Activated naive CD4-positive, alpha-beta T cell (primary cell): ENCODE measurements at regions not wholly inside any gene's neighbourhood (a gene's known extent, or its start where the extent isn't known, plus 50 kb on each side); places are given as distances from the start of the nearest gene placed in this dataset.
"Not testable (repeated sequence)": the region's sequence is repeated elsewhere in the genome, so short reads cannot be mapped to it uniquely, and the experiment has no call there.

Source experiments
- DNase-seq, 4 experiments: peaks; one replicate each; lab custom pipeline; 2025; lab: John Stamatoyannopoulos, UW

DNA sequence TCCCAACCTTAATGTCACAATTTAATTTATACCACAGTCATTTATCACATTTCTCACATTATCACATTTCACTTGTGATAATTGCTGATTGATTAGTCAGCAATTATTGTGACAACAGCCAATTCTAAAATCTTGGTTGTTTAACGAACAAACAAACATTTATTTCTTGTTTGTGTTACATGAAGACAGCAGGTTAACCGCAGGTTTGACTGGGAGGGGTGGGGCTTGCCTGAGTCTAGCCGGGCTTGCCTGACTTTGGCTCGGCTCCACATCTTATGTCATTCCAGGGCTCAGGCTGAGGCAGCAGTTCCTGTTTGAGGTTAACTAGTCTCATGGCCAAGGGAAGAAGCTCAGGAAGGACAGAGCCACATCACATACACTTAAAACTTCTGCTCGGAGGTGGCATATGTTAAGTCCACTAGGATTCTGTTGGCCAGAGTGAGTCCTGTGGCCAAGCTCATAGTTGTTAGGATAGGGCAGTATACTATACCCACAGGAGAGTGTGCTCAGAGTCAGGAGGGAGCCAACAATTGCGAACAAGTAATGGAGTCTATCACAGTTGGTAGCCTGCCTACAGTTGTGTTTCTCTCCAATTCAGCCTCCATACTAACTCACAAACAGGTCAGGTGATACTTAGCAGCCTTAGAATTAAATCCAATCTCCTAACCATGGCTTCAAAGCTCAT lies 90.0 kb upstream of the IFNGR1 start:
- no peak for DNase-seq

DNA sequence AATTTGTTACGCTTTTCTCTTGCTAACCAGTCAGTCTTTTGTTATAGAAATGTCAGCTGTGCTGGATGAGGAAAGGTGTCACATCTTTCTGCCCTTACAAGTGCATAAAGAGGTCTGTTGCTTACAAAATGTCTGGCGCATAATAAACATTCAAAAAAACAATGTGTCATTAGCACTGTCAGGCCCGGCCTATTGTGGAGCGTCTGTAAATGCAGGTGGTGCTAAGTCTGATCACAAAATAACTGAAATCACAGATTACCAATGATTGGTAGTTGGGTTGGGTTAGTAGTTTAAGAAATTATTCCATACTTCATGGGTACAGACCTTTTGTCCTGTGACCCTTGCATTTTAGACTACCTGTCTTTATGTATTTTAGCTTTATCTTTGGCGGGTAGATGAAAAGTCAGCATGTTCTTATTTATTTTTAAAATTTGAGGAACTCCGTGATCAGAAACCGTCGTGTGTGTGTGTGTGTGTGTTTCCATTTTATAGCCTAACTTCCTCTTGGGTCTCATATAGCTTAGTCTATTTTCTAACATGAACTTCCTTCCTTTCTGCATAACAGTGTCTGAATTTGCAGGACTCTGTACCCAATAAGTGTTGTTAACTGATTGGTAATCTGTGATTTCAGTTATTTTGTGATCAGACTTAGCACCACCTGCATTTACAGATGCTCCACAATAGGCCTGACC lies 88.1 kb upstream of the IFNGR1 start:
- no peak for DNase-seq

DNA sequence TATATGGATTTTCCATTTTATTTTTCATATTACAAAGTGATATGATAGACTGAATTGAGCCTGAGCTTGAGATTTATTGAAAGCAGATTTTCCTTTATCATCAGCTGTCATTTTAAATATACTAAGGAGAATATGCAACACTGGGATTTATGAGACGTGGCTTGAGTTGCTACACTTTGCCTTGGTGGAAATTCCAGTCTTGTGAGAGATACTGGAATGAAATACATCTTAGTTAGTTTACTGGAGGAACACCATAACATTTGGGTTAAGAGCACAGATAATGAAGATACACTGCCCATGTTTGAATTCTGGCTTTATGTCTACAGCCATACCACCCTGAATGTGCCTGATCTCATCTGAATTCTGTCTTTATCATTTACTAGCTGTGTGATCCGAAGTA lies 86.5 kb upstream of the IFNGR1 start:
- DNase-seq, result no peak

DNA sequence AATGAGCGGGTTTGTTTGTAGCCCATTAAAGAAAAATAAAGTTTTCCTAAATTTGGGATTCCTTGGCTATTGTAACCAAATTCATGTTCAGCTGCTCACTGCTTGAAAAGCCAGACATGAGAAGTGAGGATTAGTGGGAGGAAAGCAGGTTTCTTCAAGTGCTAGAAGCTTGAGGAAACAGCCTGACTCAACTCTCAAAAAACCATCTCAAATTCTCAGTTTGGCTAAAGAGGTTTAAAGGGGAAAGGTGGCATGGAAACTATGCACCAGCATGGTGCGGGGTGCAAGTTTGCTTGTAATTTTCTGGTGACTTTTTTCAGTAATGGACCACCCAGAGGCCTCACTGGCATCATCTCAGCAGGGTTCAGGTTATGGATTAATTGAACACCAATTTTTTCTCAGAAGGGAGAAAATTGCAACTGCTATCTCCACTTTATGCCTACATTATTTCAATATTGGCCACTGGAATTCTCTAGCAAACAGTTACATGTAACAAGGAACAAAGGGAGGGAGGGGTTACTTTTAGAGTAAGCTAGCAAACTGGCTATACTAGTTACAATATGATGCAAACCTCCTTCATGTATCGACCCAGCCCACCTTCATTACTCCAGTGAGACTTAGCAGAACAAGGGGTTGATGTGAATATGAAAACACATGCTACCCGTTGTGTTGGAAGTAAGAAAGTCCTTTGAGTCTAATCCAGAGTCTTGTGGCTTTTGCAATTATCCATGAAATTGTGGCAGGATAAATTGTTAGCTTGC lies 85.0 kb upstream of the IFNGR1 start:
- no peak for DNase-seq

DNA sequence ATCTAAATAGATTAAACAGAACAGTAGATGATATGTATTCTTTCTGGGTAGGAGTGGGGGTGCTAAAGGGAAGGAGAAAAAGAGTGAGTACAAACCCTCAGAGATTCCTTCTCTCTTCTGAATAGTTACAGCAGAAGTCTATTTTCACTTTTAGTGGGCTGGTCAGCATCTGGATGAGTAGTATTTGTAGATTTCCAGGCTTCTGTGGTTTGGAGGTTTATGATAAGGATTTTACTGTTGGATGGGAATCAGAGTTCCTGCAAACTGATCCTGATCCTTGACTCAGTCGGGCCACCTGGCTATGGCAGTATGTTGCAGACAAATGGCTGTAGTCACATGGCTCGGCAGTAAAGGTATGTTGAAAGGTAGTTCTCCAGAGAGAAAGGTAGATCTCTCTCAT lies 84.3 kb upstream of the IFNGR1 start:
- no peak for DNase-seq

DNA sequence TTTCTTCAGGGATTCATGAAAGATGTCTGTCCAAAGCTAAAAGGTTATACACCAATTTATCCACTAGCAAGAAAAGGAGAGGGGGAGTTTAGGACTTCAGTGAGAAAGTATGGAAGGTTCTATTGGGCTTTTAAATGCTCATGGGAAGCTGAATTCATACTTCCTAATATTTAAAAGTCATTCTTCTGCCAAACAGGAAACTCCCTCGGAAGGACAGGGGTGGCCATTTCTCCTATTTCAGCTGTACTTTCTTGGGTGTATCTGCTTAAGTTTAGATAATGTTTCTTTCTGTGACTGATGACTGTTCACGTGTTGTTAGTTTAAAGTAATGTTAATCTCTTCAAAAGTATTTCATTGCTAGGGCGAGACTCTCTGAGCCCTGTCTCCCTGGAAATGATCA lies 80.5 kb upstream of the IFNGR1 start:
- DNase-seq, result no peak

DNA sequence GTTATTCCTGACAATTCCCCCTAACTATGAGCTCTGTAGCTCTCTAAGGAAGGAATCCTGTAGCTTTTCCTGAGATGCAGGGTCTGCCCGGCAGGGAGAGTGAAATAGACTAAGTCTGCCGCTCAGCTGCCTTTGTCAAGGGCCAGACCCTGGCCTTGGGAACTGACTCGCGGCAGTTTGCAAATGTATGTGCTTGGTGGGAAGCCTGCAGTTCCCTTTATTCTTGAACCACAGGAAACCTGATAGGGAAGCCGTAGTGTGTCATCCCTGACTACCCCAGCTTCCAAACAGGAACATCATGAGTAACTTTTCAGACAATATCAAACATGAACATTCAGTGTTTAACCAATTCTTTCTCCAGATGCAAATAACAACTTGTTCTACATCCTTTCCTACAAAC lies 78.7 kb upstream of the IFNGR1 start:
- DNase-seq, result no peak

DNA sequence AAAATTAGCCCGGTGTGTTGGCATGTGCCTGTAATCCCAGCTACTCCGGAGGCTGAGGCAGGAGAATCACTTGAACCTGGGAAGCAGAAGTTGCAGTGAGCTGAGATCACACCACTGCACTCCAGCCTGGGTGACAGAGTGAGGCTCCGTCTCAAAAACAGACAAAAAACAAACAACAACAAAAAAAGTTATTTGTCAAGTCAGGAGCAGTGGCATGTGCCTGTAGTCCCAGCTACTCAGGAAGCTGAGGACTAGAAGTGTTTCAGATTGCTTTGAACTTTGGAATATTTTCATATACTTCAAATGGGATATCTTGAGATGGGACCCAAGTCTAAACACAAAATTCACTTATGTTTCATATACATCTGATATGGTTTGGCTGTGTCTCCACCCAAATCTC lies 73.1 kb upstream of the IFNGR1 start:
- not testable (repeated sequence) for DNase-seq

DNA sequence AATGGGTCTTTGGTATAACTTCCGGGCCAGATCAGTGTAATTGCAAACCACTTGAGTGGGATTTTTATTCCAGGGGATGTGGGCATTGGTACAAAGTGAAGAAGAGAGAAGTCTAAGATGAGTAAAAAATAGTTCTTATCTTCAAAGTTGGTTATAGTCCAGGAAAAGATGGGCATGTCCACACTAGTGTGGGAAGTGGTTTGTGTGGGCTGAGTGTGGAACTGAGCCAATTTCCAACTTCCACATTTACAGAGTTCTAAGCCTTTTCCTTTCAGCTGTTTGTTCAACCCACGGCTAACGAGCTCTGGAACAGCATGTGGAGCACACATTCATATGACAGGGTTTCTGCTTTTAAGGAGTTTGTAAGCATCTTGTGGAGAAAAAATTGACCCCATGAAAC lies 72.3 kb upstream of the IFNGR1 start:
- no peak for DNase-seq

DNA sequence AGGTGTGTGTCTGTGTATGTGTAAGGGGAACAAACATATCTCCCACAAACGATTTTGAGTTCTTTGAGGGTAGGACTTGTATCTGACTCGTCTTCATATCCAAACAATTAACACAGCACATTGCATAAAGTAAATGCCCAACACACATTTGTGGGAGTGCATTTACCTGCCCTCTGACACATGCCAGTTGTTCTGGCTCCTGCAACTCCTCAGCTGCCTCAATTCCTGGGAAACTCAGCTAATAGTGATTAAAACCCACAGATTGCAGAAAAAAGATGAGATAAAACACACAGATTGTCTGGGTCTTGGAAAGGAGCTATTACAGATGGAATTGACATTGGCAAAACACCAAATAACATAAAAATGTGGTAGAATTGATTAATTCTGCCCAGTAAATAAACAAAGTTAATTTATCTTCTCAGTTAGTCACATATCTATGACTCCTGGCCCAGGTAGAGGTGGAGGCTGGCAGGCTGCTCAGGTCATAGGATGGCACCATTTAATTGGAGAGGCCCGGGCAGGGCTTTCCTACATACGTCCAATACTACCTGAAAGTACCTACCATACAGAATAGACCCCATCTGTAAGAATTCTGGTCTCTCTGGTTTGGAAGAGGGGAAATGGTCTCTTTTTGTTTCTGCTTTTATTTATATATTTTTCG lies 71.5 kb upstream of the IFNGR1 start:
- DNase-seq, result no peak

DNA sequence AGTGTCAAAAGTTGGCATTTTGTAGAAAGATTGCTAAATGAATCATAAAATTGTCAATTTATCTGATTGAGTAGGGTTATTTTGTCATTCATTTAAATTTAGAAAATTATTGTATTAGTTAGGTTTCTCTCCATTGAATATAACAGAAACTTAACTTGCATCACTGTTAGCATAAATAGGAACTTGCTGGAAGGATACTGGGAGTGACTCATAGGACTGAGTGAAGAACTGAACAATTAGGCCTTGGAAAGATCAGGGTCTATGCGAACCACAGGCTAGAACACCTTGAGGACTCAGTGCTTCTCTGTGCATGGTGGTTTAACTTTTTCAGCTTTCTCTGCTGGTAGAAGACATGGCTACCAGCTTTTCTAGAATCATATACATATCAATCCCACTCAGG lies 67.7 kb upstream of the IFNGR1 start:
- DNase-seq, result no peak

DNA sequence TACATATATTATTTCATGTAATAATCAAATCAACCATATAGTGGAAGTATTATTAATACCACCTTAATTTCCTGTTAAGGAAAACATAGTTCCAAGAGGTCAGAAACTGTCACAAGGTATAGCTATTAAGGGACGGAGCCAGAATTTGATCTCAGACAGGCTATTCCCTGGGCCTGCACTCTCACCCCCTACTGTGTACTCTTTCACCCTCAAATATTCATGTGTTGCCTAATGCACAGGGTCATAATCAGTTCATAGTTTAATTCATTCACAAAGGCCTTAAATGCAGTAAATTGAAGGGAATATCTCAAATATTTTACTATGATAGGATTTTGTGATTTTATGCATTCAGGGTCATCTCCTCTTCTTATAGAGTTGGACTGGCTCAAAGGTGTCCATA lies 67.2 kb upstream of the IFNGR1 start:
- DNase-seq, result no peak

DNA sequence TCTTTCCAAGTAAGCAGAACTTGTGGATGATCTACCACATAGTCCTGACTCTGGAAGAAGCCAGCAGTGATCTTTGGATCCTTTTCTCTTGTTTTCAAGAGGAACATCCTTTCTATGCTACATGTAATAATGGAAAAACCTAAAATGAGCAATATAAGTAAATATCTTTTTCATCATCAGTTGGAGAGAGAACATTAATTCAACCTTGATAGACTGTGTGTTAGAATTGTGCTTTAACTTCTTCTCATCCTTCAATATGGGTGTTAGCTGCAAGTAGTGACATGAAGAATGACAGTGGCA lies 65.6 kb upstream of the IFNGR1 start:
- no peak for DNase-seq

DNA sequence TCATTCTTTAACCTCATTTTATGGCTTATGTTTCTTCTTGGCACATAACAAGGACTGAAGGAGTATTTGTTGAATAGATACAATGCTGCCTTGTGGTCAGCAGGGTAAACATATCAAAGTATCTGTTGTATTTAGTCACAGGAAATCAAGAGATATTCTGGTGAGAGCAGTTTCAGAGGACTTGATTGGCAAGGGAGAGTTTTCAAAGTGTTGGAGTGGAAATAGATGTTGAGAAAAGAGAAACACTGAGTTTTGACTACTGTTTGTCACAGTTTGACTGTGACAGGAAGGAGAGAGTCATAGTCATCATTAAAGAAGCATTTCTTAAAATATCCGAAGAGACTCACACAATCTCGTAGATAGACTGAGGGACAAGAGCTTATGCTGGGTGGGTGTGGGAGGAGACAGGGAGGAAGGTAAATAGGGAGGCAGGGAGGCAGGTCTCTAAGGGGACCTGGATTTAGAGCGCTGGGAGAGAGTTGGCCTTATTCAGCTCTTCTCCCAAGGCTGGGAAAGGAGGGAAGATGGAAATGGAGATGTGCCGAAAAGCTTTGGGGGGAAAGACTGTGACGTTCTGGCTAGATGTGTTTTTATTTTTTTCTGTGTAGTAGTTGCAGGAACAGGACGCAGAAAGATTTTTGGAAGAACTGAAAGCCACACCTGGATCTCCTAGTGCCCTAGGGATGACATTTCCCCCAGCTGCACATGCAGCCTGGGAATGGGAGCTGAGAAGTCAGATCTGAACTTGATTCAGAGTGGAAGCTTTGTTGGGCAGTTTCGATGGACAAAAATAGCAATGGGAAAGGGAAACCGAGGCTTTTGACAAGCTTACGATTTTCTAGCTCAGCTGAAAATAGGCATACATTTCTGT lies 65.0 kb upstream of the IFNGR1 start:
- no peak for DNase-seq

DNA sequence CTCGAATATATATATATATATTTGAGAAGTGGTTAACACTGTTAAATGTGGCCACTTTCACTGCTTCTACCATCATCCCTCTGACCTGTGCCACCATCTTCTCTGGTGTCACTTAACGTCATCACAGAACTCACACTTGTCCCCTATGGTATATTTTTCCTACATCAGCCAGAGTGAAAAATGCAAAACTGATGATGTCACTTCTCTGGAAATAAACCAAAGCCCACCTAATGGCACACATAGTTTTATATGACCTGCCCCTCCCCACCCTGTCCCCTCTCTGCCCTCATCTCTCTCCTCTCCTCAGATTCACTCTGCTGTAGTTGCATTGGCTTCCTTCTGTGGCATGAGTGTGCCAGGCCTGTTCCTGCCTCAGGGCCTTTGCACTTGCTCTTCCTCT lies 63.9 kb upstream of the IFNGR1 start:
- no peak for DNase-seq

DNA sequence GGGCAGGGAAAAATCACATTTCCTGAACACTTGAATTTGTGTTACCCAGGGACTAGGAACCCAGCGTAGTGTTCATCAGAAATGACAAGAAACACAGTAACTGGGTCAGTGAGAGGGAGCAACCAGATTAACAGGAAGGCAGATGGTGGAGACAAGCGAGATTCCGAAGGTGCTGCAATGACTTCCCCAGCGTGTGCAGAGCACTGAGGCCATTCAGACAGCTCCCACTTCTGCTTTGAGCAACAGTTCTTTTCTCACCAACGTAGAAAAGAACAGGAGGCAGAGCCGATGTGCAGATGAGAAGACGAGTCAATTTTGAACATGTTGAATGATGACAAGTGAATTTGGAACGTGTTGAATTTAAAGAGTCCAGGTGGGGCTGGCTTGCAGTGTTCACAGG lies 63.1 kb upstream of the IFNGR1 start:
- DNase-seq, result no peak

DNA sequence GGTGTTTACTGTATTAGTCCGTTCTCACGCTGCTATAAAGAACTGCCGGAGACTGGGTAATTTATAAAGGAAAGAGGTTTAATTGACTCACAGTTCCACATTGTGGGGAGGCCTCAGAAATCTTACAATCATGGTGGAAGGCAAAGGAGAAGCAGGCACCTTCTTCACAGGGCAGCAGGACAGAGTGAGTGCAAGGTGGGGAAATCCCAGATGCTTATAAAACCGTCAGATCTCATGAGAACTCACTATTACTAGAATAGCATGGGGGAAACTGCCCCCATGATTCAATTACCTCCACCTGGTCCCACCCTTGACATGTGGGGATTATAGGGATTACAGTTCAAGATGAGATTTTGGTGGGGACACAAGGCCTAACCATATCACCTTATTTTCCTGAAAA lies 60.1 kb upstream of the IFNGR1 start:
- not testable (repeated sequence) for DNase-seq

DNA sequence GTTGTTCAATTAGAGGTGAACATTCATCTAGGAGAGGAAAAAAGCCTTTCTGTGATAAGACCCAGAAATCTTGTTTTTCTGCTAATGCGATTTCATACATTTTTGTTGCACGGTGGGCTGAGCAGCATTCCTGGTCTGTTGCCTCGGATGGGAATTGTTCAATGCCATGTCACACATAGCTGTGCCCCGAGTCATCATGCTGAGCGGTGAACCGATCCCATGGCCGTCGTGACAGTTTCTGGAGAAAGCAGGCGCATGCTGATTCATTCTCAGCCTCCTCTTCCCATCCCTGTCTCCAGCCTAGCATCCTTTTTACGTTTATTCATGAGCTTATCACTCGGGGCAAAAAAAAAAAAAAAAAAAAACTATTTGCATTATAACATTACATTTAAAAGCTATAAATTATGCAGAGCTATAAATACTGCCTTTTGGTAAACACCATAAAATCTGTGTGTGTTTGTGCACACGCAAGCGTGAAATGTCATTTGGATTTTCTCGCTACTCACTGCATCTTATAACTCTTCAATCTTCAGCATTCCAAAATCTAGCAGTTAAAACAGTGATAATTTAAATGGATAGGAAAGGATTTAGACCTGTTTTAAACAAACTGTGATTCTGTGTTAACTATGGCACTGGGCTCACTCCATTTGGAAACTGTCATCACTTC lies 58.9 kb upstream of the IFNGR1 start:
- no peak for DNase-seq

DNA sequence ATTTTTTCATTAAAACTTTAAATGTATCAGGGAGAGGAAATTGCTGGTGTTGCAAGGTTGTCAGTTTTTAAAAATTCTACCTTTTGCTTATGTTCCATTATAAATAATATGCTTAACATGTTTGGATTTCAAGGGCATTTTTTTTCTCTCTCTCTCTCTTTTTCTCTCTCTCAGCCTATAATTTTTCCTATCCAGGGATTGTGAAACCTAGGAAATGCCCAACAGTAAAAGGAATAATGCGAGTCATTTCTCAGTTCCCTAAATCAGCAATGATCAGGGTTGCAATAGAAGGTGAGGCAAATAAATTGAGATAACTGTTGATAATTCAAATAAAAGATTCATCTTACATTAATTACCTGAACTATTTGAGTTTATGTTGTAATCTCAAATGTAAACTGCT lies 53.2 kb upstream of the IFNGR1 start:
- no peak for DNase-seq

DNA sequence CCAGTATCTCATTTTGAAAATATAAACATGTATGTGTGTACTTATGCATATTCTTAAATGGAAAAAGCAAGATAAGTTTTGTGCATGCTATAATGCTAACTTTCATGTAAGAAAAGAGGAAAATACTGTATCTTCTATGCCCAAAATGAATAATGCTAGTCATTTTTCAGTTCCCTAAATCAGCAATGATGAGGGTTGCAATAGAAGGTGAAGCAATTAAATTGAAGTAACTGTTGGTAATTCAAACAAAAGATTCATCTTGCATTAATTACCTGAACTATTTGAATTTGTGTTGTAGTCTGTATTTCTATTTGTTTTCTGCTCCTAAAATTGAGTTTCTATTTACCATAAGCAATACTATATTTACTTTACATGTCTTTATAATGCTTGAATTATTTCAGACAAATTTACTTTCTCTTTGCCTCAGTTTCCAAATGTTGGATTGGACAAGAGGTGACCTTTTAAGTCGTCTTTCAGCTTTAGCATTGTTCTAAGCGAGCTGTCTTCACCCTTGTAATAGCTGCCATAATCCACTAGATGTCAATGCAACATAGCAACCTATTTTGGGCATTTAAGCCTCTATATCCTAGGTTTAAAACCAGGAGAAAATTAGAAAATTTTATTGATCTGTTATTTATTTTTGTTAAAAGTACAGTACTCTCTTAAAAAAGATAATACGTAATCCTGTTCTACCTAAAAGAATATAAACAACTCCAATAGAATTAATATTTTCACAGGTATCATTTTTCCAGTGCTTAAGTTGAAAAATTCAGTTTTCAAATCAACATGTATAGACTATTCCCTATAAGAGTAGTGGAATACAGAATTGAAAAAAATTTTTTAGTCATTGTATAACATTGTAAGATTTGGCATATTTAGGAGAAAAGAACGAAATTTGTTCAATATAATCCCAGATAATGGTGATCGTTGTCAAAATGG lies 52.3 kb upstream of the IFNGR1 start:
- DNase-seq, result no peak
